KOPT-K1 (cell line): ENCODE measurements at regions not wholly inside any gene's neighbourhood (a gene's known extent, or its start where the extent isn't known, plus 50 kb on each side); places are given as distances from the start of the nearest gene placed in this dataset.
"Not testable (repeated sequence)": the region's sequence is repeated elsewhere in the genome, so short reads cannot be mapped to it uniquely, and the experiment has no call there.

Experiments used
- H3K27ac ChIP-seq: fragments of 200-600 bp; sonication (generic); 2 replicates; pipeline ENCODE4 v1.5.1; 2016; ENCODE audit warnings: antibody characterized with exemption, mild to moderate bottlenecking, low read depth, low read length; ENCODE audit not compliant: poor library complexity, severe bottlenecking
- H3K36me3 ChIP-seq: fragments of 200-600 bp; sonication (generic); 2 replicates; pipeline ENCODE4 v1.5.1; 2017; ENCODE audit warnings: antibody characterized with exemption, mild to moderate bottlenecking, low read length, moderate library complexity; ENCODE audit not compliant: insufficient read depth
- H3K9me3 ChIP-seq: fragments of 200-600 bp; sonication (generic); 2 replicates; pipeline ENCODE4 v1.5.1; 2017; ENCODE audit warnings: antibody characterized with exemption, low read length, mild to moderate bottlenecking; ENCODE audit not compliant: insufficient read depth, poor library complexity, severe bottlenecking

DNA sequence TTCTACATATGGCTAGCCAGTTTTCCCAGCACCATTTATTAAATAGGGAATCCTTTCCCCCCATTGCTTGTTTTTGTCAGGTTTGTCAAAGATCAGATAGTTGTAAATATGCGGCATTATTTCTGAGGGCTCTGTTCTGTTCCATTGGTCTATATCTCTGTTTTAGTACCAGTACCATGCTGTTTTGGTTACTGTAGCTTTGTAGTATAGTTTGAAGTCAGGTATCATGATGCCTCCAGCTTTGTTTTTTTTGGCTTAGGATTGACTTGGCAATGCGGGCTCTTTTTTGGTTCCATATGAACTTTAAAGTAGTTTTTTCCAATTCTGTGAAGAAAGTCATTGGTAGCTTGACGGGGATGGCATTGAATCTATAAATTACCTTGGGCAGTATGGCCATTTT, 60.0 kb upstream of the GPC3 start:
- not testable (repeated sequence) for H3K27ac ChIP-seq, H3K9me3 ChIP-seq, H3K36me3 ChIP-seq

DNA sequence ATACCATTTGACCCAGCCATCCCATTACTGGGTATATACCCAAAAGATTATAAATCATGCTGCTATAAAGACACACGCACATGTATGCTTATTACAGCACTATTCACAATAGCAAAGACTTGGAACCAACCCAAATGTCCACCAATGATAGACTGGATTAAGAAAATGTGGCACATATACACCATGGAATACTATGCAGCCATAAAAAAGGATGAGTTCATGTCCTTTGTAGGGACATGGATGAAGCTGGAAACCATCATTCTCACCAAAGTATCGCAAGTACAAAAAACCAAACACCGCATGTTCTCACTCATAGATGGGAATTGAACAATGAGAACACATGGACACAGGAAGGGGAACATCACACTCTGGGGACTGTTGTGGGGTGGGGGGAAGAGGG, 81.7 kb upstream of the GPC3 start:
- H3K9me3 ChIP-seq = not testable (repeated sequence)

DNA sequence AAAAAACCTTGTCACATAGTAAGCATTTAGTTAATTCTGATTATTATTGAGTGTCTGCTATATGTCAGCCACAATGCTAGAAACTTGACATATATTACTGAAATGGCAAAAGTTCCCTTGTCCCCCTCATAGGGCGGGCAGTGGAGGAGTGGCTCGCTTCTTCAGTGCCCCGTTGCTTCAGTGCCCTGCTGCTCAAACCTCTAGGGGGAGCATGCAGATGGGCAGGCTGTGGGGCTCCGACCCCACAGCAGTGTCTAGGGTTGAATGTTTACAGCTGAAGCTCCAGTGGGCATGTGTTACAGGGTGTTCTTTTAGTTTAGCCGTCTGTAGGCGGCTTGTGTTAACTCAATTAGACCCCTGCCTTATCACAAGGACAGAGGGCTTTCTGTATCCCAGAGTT, 86.5 kb upstream of the GPC3 start:
- H3K27ac ChIP-seq, H3K36me3 ChIP-seq, H3K9me3 ChIP-seq: not testable (repeated sequence)

More for the DNA sequence above, 81.7 kb upstream of the GPC3 start:
- H3K27ac ChIP-seq, H3K36me3 ChIP-seq: not testable (repeated sequence)

DNA sequence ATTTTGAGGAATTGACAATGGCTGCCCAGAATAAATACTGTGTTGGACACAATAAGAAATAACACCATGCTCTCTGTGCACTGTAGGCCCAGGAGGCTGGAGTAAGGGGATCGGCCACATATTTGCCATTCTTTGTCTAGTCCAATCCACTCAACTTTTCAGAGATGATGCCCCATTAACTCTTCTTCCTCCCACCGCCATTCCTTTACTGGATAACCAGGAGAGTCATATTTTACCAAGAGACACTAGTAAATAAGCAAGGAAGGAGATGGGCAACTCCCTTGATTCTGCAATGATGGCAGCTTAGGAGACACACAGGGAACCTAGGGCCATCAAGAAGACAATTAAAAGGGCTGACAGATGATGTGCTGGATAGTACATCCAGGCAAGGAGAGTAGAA, 87.9 kb upstream of the GPC3 start:
- no peaks in the 10 kb centered on the region for H3K36me3 ChIP-seq
- no peak overlapping the region for H3K27ac ChIP-seq
- peaks cover 6% of the 10 kb centered on the region for H3K9me3 ChIP-seq

DNA sequence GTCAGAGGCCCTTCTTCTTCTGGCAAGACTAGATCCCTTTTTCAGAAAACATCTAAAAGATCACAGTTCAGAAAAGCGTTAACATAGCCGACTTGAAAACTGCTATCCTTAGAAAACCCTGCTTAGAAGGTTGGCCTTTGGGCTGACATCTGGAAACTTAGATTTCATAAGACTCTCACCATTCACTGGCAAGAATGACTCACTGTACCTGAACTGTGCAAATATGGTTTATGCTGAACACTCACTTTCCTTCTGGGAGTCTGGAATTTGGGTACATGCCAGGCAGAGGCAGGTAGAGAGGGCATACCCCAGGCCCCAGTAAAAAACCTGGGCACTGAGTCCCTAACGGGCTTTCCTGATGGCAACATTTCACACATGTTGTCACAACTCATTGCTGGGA, 88.8 kb upstream of the GPC3 start:
- Histone ChIP-seq H3K9me3 (peaks cover 6% of the 10 kb centered on the region), H3K27ac (no peak overlapping the region)

DNA sequence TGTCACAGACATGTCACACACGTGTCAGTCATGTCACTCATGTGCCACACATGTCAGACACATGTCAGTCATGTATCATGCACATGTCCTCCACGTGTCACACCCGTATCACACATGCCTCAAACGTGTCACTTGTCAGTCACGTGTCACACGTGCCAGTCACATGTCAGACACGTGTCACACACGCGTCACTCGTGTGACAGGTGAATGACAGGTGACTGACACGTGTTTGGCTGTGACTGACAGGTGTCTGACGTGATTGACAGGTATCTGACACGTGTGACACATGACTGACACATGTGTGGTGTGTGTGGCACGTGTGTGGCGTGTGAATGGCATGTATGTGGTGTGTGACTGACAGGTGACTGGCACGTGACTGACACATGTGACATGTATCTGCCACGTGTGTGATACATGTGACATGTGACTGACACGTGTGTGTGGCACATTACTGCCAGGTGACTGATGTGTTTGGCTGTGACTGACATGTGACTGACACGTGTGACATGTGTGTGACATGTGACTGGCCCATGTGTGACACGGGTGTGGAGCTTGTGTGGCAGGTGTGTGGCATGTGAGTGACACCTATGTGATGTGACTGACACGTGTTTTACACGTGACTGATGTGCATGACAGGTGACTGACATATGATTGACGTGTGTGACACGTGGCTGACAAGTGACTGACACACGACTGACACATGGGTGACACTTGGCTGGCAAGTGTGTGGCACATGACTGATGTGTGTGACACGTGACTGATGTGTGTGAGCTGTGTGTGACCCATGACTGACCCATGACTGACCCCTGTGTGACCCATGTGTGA, 90.7 kb upstream of the GPC3 start:
- Histone ChIP-seq H3K36me3 (no peaks in the 10 kb centered on the region), H3K27ac (no peak overlapping the region), H3K9me3 (peaks cover 6% of the 10 kb centered on the region)

More for the DNA sequence above, 88.8 kb upstream of the GPC3 start:
- H3K36me3 ChIP-seq = no peaks in the 10 kb centered on the region

DNA sequence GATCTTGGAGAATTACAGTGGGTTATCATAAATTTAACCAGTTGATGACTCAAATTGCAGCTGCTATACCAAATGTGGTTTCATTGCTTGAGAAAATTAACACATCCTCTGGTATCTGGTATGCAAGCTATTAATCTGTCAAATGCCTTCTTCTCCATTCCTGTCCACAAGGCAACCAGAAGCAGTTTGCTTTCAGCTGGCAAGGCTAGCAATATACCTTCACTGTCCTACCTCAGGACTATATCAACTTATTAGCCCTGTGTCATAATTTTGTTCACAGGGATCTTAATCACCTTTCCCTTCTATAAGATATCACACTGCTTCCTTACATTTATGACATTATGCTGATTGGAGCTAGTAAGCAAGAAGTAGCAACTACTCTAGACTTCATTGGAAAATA, 110.0 kb upstream of the GPC3 start:
- no peaks in the 10 kb centered on the region for H3K36me3 ChIP-seq
- no peaks in the 10 kb centered on the region for H3K9me3 ChIP-seq
- H3K27ac ChIP-seq = no peak overlapping the region

DNA sequence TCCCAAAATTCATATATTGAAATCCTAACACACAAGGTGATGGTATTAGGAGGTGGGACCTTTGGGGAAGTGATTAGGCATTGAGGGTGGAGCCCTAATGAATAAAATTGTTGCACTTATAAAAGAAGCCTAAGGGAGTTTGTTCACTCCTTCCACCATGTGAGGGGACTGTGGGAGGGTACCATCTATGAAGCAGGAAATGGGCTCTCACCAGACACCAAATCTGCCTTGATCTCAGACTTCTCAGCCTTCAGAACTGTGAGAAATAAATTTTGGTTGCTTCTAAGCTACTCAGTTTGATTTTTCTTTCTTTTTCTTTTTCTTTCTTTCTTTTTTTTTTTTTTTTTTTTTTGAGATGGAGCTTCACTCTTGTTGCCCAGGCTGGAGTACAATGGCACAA, 116.2 kb upstream of the GPC3 start:
- no peak overlapping the region for H3K27ac ChIP-seq
- H3K36me3 ChIP-seq = no peaks in the 10 kb centered on the region
- H3K9me3 ChIP-seq = no peaks in the 10 kb centered on the region

DNA sequence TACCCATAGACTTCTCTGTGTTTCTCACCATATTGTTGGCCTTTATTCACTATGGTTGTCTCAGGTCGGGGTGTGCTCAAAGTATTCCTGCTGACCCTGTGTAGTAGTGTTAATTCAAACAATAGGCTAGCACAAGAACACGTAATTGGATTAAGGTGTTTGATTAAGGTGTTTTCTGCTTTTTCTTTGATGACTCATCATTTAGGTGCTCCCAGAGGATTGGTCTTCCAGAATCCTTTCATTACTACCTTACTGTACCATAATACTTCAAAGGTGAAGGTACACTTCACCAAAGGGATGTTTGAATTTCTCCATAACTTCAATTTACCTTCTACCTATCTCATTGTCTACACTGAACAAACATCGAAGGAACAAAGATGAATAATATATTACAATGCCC, 121.7 kb upstream of the CCDC160 start:
- no peak overlapping the region for H3K27ac ChIP-seq
- H3K9me3 ChIP-seq = no peaks in the 10 kb centered on the region
- H3K36me3 ChIP-seq = no peaks in the 10 kb centered on the region

DNA sequence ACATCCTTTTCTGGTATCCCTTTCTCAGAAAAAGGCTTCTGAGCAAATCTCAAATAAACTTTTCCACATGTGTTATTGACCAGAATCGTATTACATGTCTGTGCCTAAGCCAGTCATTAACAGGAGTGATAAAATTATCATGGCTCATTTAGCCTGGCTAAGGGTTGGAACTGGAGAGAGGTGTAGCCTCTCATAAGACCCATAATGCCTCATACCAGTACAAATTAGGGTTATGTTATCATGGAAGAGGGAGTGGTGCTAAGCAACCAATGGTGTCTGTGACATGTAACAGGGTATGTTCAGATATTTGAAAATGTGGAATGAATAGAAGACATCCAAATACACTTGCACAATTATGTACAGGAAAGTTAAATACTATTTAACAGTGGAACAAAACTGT, 99.6 kb upstream of the CCDC160 start:
- Histone ChIP-seq H3K36me3 (no peaks in the 10 kb centered on the region), H3K9me3 (no peaks in the 10 kb centered on the region), H3K27ac (no peak overlapping the region)

DNA sequence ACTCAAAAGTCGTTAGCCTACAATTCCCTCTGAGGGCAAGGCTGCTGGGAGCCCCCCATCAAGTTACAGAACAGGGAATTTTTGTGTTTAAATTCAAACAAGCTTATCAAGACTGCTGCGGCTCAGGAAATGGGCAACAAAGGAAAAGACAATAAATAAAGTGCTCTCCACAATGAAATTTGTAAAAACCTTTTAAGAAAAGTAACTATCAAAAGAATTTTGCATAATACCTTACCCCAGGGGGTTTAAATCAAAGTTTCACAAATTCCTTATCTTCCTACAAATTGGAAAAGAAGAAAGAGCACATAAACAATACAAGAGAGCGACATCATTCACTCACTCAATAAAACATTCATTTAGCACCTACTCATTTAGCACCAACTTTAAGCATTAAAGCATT, 97.9 kb upstream of the CCDC160 start:
- Histone ChIP-seq H3K36me3 (no peaks in the 10 kb centered on the region), H3K9me3 (no peaks in the 10 kb centered on the region), H3K27ac (no peak overlapping the region)

DNA sequence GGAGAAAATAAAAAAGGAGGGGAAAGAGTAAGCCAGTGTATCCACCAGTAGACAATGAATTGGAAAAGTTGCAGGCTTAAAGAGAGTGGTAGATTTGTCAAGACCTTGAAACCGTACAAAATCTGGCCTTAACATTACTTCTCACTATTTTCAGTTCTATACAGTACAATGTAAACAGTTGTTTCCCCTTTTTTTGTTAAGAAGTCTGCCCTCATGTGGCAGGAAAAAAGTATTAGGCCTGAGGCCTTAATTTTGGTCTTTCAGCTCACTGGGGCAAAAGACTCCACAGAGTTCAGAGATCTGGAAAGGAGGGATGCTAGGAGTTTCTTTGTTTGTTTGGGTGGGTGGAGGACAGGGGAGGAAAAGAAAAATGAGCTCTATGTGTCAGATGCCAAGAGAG, 92.8 kb upstream of the CCDC160 start:
- Histone ChIP-seq H3K27ac (no peak overlapping the region), H3K36me3 (no peaks in the 10 kb centered on the region), H3K9me3 (no peaks in the 10 kb centered on the region)

DNA sequence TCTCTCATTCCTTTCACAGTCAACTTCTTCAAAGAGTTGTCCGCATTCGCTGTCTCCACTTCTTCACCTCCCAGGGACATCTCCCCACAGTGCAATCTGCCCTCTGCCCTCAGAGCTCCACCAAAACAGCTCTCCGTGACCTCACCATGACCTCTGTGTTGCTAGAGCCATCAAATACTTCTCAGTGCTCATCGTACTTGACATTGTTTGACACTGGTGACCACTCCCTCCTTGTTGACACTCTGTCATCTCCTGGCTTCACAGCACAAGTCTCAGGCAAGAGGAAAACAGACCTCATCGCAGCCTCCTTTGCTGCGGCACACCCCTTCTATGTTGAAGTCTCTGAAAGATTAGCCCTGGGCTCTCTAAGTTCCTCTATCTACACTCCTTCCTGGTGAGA, 90.5 kb upstream of the CCDC160 start:
- no peaks in the 10 kb centered on the region for H3K9me3 ChIP-seq
- H3K27ac ChIP-seq = no peak overlapping the region
- no peaks in the 10 kb centered on the region for H3K36me3 ChIP-seq

DNA sequence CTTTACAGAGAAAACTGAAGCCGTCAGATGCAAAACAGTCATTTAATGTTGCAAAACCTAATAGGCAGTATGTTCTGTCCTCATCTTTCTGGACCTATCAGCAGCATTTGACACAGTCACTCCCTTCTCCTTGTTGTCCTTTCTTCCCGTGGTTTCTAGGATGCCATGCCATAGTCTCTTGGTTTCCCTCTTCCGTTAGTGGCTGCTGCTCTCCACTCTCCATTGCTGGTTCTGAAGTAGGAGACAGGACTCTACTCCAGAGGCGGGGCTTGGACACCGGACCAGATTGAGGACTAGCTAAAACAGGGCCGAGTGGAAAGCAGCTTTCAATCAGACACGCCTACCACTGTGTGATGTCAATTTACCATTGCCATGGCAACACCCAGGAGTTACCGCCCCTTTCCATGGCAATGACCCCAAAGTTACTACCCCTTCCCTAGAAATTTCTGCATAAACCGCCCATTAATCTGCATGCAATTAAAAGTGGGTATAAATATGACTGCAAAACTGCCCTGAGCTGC, 88.8 kb upstream of the CCDC160 start:
- H3K9me3 ChIP-seq = no peaks in the 10 kb centered on the region
- peak overlapping the region; percentile 54 for H3K27ac ChIP-seq
- H3K36me3 ChIP-seq = no peaks in the 10 kb centered on the region

DNA sequence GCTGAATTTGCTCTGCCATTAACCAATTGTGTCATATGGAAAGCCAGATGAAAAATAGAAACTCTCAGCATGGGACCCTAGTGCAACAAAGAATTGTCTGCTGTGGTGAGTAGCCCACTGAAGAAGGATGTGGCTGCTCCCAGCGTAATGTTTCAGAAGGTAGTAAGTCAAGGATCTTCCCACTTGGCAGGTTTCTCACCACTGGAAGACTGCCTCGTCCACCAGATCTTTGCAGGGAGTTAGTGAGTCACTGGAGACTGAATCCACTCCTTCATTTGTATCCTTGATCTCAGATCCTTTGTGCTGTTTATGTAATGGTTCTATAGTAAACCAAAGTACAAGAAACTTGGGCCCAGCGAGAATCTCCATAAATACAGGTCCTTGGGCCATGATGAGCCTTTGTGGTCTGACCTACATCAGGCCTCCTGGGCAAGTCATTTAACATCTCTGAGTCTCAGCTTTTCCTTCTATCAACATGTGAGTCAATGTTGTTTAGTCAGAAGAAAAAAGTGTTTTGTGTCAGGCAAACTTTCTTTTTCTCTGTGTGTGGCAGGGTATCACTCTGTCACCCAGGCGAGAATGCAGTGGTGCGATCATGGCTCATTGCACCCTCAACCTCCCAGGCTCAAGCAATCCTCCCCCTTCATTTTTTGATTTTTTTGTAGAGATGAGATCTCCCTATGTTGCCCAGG, 78.0 kb upstream of the CCDC160 start:
- no peaks in the 10 kb centered on the region for H3K36me3 ChIP-seq
- H3K27ac ChIP-seq = no peak overlapping the region
- no peaks in the 10 kb centered on the region for H3K9me3 ChIP-seq

DNA sequence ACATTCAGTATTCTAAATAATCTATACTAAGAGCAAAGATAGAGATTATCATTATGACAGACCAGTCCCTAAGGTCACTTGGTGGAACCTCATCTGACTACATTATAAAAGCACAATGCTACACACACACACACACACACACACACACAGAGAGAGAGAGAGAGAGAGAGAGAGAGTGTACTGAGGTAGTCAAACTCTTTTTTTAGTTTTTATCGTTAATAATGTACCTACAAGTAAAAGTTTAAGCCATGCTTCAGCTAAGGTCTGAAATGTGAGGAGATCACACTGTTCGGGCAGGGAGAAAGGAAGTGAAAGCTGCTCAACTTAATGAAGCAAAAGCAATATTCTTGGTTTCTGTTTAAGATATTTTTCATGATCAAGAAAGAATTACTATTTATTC, 75.8 kb upstream of the CCDC160 start:
- no peaks in the 10 kb centered on the region for H3K9me3 ChIP-seq
- no peak overlapping the region for H3K27ac ChIP-seq
- H3K36me3 ChIP-seq = 0 out of 2 replicates have a peak, but pooled peaks cover under 1% of the 10 kb centered on the region
